Neutrophil (primary cell): ENCODE measurements at regions not wholly inside any gene's neighbourhood (a gene's known extent, or its start where the extent isn't known, plus 50 kb on each side); places are given as distances from the start of the nearest gene placed in this dataset.

Experiments
- H3K27ac ChIP-seq: fragments of 200-600 bp; sonication (generic); 2 replicates; pipeline ENCODE4 v1.5.1; 2016; ENCODE audit warnings: mild to moderate bottlenecking, moderate library complexity
- H3K27me3 ChIP-seq: fragments of 200-600 bp; sonication (generic); 2 replicates; pipeline ENCODE4 v1.6.0; 2016; ENCODE audit warnings: mild to moderate bottlenecking
- H3K36me3 ChIP-seq: fragments of 200-600 bp; sonication (generic); 2 replicates; pipeline ENCODE4 v1.5.1; 2017
- H3K4me1 ChIP-seq, 2 experiments: fragments of 200-600 bp in 1 of 2; sonication (generic) in 1 of 2; 1 replicate in 1 of 2; 2 replicates in 1 of 2; pipeline versions ENCODE4 v1.5.1 to v1.6.1; 2013 to 2016; ENCODE audit warnings: low read depth in 1 of 2, low read length in 1 of 2, mild to moderate bottlenecking in 1 of 2, moderate library complexity in 1 of 2; ENCODE audit not compliant: control insufficient read depth in 1 of 2, insufficient read depth in 1 of 2
- H3K4me3 ChIP-seq, 2 experiments: fragments of 200-600 bp in 1 of 2; sonication (generic) in 1 of 2; 1 replicate in 1 of 2; 2 replicates in 1 of 2; pipeline ENCODE4 v1.5.1; 2013 to 2016; ENCODE audit warnings: low read depth in 1 of 2, low read length in 1 of 2, mild to moderate bottlenecking in 1 of 2, moderate library complexity in 1 of 2
- H3K9me3 ChIP-seq: fragments of 200-600 bp; sonication (generic); 2 replicates; pipeline ENCODE4 v1.5.1; 2016
- TF ChIP-seq, protein P1 (sequence below): fragments of 200-600 bp; sonication (generic); IDR thresholded peaks from 2 replicates; pipeline ENCODE4 v1.5.1; 2016; ENCODE audit warnings: antibody characterized with exemption

GRCh38 chr12:75747572-75748021 is 236.2 kb upstream of the KRR1 start:
- Histone ChIP-seq H3K36me3 (no peaks in the 10 kb centered on the region), H3K9me3 (no peaks in the 10 kb centered on the region), H3K4me1 (no peaks in the 10 kb centered on the region), H3K27ac (no peak overlapping the region), H3K4me3 (no peak overlapping the region), H3K27me3 (no peaks in the 10 kb centered on the region)
- TF ChIP-seq, protein P1, sequence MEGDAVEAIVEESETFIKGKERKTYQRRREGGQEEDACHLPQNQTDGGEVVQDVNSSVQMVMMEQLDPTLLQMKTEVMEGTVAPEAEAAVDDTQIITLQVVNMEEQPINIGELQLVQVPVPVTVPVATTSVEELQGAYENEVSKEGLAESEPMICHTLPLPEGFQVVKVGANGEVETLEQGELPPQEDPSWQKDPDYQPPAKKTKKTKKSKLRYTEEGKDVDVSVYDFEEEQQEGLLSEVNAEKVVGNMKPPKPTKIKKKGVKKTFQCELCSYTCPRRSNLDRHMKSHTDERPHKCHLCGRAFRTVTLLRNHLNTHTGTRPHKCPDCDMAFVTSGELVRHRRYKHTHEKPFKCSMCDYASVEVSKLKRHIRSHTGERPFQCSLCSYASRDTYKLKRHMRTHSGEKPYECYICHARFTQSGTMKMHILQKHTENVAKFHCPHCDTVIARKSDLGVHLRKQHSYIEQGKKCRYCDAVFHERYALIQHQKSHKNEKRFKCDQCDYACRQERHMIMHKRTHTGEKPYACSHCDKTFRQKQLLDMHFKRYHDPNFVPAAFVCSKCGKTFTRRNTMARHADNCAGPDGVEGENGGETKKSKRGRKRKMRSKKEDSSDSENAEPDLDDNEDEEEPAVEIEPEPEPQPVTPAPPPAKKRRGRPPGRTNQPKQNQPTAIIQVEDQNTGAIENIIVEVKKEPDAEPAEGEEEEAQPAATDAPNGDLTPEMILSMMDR = no peak

GRCh38 chr12:75746621-75747020 is 235.2 kb upstream of the KRR1 start:
- no peaks in the 10 kb centered on the region for H3K4me1 ChIP-seq
- H3K4me3 ChIP-seq = no peak overlapping the region
- no peaks in the 10 kb centered on the region for H3K36me3 ChIP-seq
- H3K9me3 ChIP-seq = no peaks in the 10 kb centered on the region
- H3K27me3 ChIP-seq = no peaks in the 10 kb centered on the region
- no peak overlapping the region for H3K27ac ChIP-seq
- TF ChIP-seq, protein P1 = no peak

DNA sequence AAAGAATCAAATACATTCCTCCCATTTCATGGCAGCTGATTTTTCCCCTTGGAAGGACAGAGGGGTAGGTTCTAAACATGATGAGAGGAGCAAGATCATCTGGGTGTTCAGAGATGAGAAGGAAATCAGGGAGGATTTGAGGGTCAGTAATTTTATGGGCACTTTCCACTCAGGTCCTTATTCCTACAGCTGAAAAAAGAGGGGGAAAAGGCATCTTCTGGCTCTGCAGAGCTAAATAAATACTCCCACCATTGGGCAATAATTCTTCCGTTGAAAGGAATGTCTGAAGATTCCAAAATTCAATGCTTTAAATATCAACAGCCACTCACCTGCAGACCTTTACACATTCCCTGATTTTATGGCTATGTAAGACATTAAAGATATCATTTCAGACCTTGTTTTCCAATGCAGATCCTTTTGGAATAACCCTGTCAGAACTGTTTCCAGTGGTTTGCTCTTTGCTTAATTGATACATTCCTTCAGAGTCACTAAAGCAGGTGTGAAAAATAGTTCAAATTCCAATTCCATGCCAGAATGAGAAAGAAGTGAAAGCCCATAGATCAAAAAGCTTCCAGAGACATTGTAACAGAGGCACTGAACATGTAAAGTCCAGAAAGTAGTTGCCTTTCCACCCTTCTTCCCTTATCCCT is 233.3 kb upstream of the KRR1 start:
- Histone ChIP-seq H3K27me3 (no peaks in the 10 kb centered on the region), H3K27ac (no peak overlapping the region), H3K4me3 (no peak overlapping the region), H3K9me3 (no peaks in the 10 kb centered on the region), H3K4me1 (no peaks in the 10 kb centered on the region), H3K36me3 (no peaks in the 10 kb centered on the region)
- TF ChIP-seq, protein P1 = no peak

- H3K36me3 ChIP-seq = no peaks in the 10 kb centered on the region
- H3K9me3 ChIP-seq = no peaks in the 10 kb centered on the region
- H3K4me1 ChIP-seq = no peaks in the 10 kb centered on the region
- TF ChIP-seq, protein P1 = no peak
- no peak overlapping the region for H3K4me3 ChIP-seq
- no peak overlapping the region for H3K27ac ChIP-seq
- no peaks in the 10 kb centered on the region for H3K27me3 ChIP-seq
Measured at GRCh38 chr12:75742961-75743360, 231.6 kb upstream of the KRR1 start.

GRCh38 chr12:75742048-75742447 is 230.6 kb upstream of the KRR1 start:
- Histone ChIP-seq H3K27me3 (no peaks in the 10 kb centered on the region), H3K4me3 (no peak overlapping the region), H3K9me3 (no peaks in the 10 kb centered on the region), H3K4me1 (no peaks in the 10 kb centered on the region), H3K27ac (no peak overlapping the region), H3K36me3 (no peaks in the 10 kb centered on the region)
- TF ChIP-seq, protein P1 = no peak
